ENCODE measurements at regions not wholly inside any gene's neighbourhood (a gene's known extent, or its start where the extent isn't known, plus 50 kb on each side); places are given as distances from the start of the nearest gene placed in this dataset.

- Histone ChIP-seq H3K4me3 (ENCODE audit: low read depth in 1 of 2, low read length in 2 of 2) (no peak overlapping the region), H3K27ac (ENCODE audit: low read length) (no peak overlapping the region), H3K9me3 (ENCODE audit: control insufficient read depth in 1 of 2, low read length in 2 of 2) (no peaks in the 10 kb centered on the region), H3K36me3 (ENCODE audit: control insufficient read depth in 1 of 2, insufficient read depth in 2 of 2, low read length in 2 of 2) (no peaks in the 10 kb centered on the region), H3K27me3 (ENCODE audit: low read depth, low read length) (no peaks in the 10 kb centered on the region), H3K4me1 (ENCODE audit: control insufficient read depth in 1 of 2, insufficient read depth in 2 of 2, low read length in 2 of 2) (no peaks in the 10 kb centered on the region)
Measured at GRCh38 chr15:47158573-47158972, 558.7 kb upstream of the SEMA6D start.

GRCh38 chr15:47177177-47177576 lies 540.1 kb upstream of the SEMA6D start:
- Histone ChIP-seq H3K27ac (ENCODE audit: low read length) (no peak overlapping the region), H3K9me3 (ENCODE audit: control insufficient read depth in 1 of 2, low read length in 2 of 2) (no peaks in the 10 kb centered on the region), H3K36me3 (ENCODE audit: control insufficient read depth in 1 of 2, insufficient read depth in 2 of 2, low read length in 2 of 2) (no peaks in the 10 kb centered on the region), H3K4me3 (ENCODE audit: low read depth in 1 of 2, low read length in 2 of 2) (no peak overlapping the region), H3K4me1 (ENCODE audit: control insufficient read depth in 1 of 2, insufficient read depth in 2 of 2, low read length in 2 of 2) (no peaks in the 10 kb centered on the region), H3K27me3 (ENCODE audit: low read depth, low read length) (no peaks in the 10 kb centered on the region)

- Histone ChIP-seq H3K27ac (ENCODE audit: low read length) (no peak overlapping the region), H3K36me3 (ENCODE audit: control insufficient read depth in 1 of 2, insufficient read depth in 2 of 2, low read length in 2 of 2) (no peaks in the 10 kb centered on the region), H3K9me3 (ENCODE audit: control insufficient read depth in 1 of 2, low read length in 2 of 2) (no peaks in the 10 kb centered on the region), H3K27me3 (ENCODE audit: low read depth, low read length) (peaks cover 10% of the 10 kb centered on the region), H3K4me3 (ENCODE audit: low read depth in 1 of 2, low read length in 2 of 2) (no peak overlapping the region), H3K4me1 (ENCODE audit: control insufficient read depth in 1 of 2, insufficient read depth in 2 of 2, low read length in 2 of 2) (peaks cover 0 to 11% of the 10 kb centered on the region in 2 donors)
Measured at GRCh38 chr15:47179988-47180387, 537.3 kb upstream of the SEMA6D start.

GRCh38 chr15:47182818-47183217 lies 534.5 kb upstream of the SEMA6D start:
- H3K27me3 ChIP-seq (ENCODE audit: low read depth, low read length), result peaks cover 10% of the 10 kb centered on the region
- no peak overlapping the region for H3K27ac ChIP-seq (ENCODE audit: low read length)
- no peaks in the 10 kb centered on the region for H3K36me3 ChIP-seq (ENCODE audit: control insufficient read depth in 1 of 2, insufficient read depth in 2 of 2, low read length in 2 of 2)
- H3K4me3 ChIP-seq (ENCODE audit: low read depth in 1 of 2, low read length in 2 of 2), result no peak overlapping the region
- peaks cover 0 to 18% of the 10 kb centered on the region in 2 donors for H3K4me1 ChIP-seq (ENCODE audit: control insufficient read depth in 1 of 2, insufficient read depth in 2 of 2, low read length in 2 of 2)
- no peaks in the 10 kb centered on the region for H3K9me3 ChIP-seq (ENCODE audit: control insufficient read depth in 1 of 2, low read length in 2 of 2)

- H3K4me1 ChIP-seq (ENCODE audit: control insufficient read depth in 1 of 2, insufficient read depth in 2 of 2, low read length in 2 of 2), result peaks cover 0 to 18% of the 10 kb centered on the region in 2 donors
- peak overlapping the region; percentile 47 to 85 for H3K4me3 ChIP-seq (ENCODE audit: low read depth in 1 of 2, low read length in 2 of 2)
- no peaks in the 10 kb centered on the region for H3K36me3 ChIP-seq (ENCODE audit: control insufficient read depth in 1 of 2, insufficient read depth in 2 of 2, low read length in 2 of 2)
- H3K27me3 ChIP-seq (ENCODE audit: low read depth, low read length), result peaks cover 10% of the 10 kb centered on the region
- H3K9me3 ChIP-seq (ENCODE audit: control insufficient read depth in 1 of 2, low read length in 2 of 2), result no peaks in the 10 kb centered on the region
- no peak overlapping the region for H3K27ac ChIP-seq (ENCODE audit: low read length)
Measured at GRCh38 chr15:47184003-47184907, 533.0 kb upstream of the SEMA6D start.

- Histone ChIP-seq H3K4me1 (ENCODE audit: control insufficient read depth in 1 of 2, insufficient read depth in 2 of 2, low read length in 2 of 2) (peaks cover 0 to 18% of the 10 kb centered on the region in 2 donors), H3K36me3 (ENCODE audit: control insufficient read depth in 1 of 2, insufficient read depth in 2 of 2, low read length in 2 of 2) (no peaks in the 10 kb centered on the region), H3K27ac (ENCODE audit: low read length) (no peak overlapping the region), H3K4me3 (ENCODE audit: low read depth in 1 of 2, low read length in 2 of 2) (peak overlapping the region; percentile 47 to 85), H3K9me3 (ENCODE audit: control insufficient read depth in 1 of 2, low read length in 2 of 2) (no peaks in the 10 kb centered on the region), H3K27me3 (ENCODE audit: low read depth, low read length) (peaks cover 10% of the 10 kb centered on the region)
Measured at GRCh38 chr15:47184908-47185801, 532.1 kb upstream of the SEMA6D start.

- H3K27ac ChIP-seq (ENCODE audit: low read length), result no peak overlapping the region
- H3K27me3 ChIP-seq (ENCODE audit: low read depth, low read length), result peaks cover 10% of the 10 kb centered on the region
- H3K9me3 ChIP-seq (ENCODE audit: control insufficient read depth in 1 of 2, low read length in 2 of 2), result no peaks in the 10 kb centered on the region
- H3K4me3 ChIP-seq (ENCODE audit: low read depth in 1 of 2, low read length in 2 of 2), result no peak overlapping the region
- peaks cover 0 to 18% of the 10 kb centered on the region in 2 donors for H3K4me1 ChIP-seq (ENCODE audit: control insufficient read depth in 1 of 2, insufficient read depth in 2 of 2, low read length in 2 of 2)
- no peaks in the 10 kb centered on the region for H3K36me3 ChIP-seq (ENCODE audit: control insufficient read depth in 1 of 2, insufficient read depth in 2 of 2, low read length in 2 of 2)
Measured at GRCh38 chr15:47186075-47186474, 531.2 kb upstream of the SEMA6D start.

GRCh38 chr15:47188758-47189507 lies 528.4 kb upstream of the SEMA6D start:
- Histone ChIP-seq H3K27me3 (ENCODE audit: low read depth, low read length) (peaks cover 4% of the 10 kb centered on the region), H3K9me3 (ENCODE audit: control insufficient read depth in 1 of 2, low read length in 2 of 2) (no peaks in the 10 kb centered on the region), H3K36me3 (ENCODE audit: control insufficient read depth in 1 of 2, insufficient read depth in 2 of 2, low read length in 2 of 2) (no peaks in the 10 kb centered on the region), H3K4me1 (ENCODE audit: control insufficient read depth in 1 of 2, insufficient read depth in 2 of 2, low read length in 2 of 2) (peaks cover 0 to 14% of the 10 kb centered on the region in 2 donors), H3K27ac (ENCODE audit: low read length) (no peak overlapping the region), H3K4me3 (ENCODE audit: low read depth in 1 of 2, low read length in 2 of 2) (no peak overlapping the region)

- Histone ChIP-seq H3K4me1 (ENCODE audit: control insufficient read depth in 1 of 2, insufficient read depth in 2 of 2, low read length in 2 of 2) (peaks cover 0 to 6% of the 10 kb centered on the region in 2 donors), H3K9me3 (ENCODE audit: control insufficient read depth in 1 of 2, low read length in 2 of 2) (no peaks in the 10 kb centered on the region), H3K27me3 (ENCODE audit: low read depth, low read length) (no peaks in the 10 kb centered on the region), H3K27ac (ENCODE audit: low read length) (no peak overlapping the region), H3K4me3 (ENCODE audit: low read depth in 1 of 2, low read length in 2 of 2) (no peak overlapping the region), H3K36me3 (ENCODE audit: control insufficient read depth in 1 of 2, insufficient read depth in 2 of 2, low read length in 2 of 2) (no peaks in the 10 kb centered on the region)
Measured at GRCh38 chr15:47194718-47195117, 522.6 kb upstream of the SEMA6D start.

- no peaks in the 10 kb centered on the region for H3K36me3 ChIP-seq (ENCODE audit: control insufficient read depth in 1 of 2, insufficient read depth in 2 of 2, low read length in 2 of 2)
- H3K9me3 ChIP-seq (ENCODE audit: control insufficient read depth in 1 of 2, low read length in 2 of 2), result no peaks in the 10 kb centered on the region
- H3K4me1 ChIP-seq (ENCODE audit: control insufficient read depth in 1 of 2, insufficient read depth in 2 of 2, low read length in 2 of 2), result peaks cover 0 to 6% of the 10 kb centered on the region in 2 donors
- no peak overlapping the region for H3K27ac ChIP-seq (ENCODE audit: low read length)
- peak overlapping the region in 1 of 2 donors; percentile 9 for H3K4me3 ChIP-seq (ENCODE audit: low read depth in 1 of 2, low read length in 2 of 2)
- H3K27me3 ChIP-seq (ENCODE audit: low read depth, low read length), result no peaks in the 10 kb centered on the region
Measured at GRCh38 chr15:47196048-47196447, 521.3 kb upstream of the SEMA6D start.

GRCh38 chr15:47203993-47204392 lies 513.3 kb upstream of the SEMA6D start:
- Histone ChIP-seq H3K4me3 (ENCODE audit: low read depth in 1 of 2, low read length in 2 of 2) (no peak overlapping the region), H3K4me1 (ENCODE audit: control insufficient read depth in 1 of 2, insufficient read depth in 2 of 2, low read length in 2 of 2) (no peaks in the 10 kb centered on the region), H3K36me3 (ENCODE audit: control insufficient read depth in 1 of 2, insufficient read depth in 2 of 2, low read length in 2 of 2) (no peaks in the 10 kb centered on the region), H3K27ac (ENCODE audit: low read length) (no peak overlapping the region), H3K9me3 (ENCODE audit: control insufficient read depth in 1 of 2, low read length in 2 of 2) (no peaks in the 10 kb centered on the region), H3K27me3 (ENCODE audit: low read depth, low read length) (no peaks in the 10 kb centered on the region)

All from muscle layer of duodenum (tissue), 2 donors.